ENCODE measurements at regions not wholly inside any gene's neighbourhood (a gene's known extent, or its start where the extent isn't known, plus 50 kb on each side); places are given as distances from the start of the nearest gene placed in this dataset.

DNA sequence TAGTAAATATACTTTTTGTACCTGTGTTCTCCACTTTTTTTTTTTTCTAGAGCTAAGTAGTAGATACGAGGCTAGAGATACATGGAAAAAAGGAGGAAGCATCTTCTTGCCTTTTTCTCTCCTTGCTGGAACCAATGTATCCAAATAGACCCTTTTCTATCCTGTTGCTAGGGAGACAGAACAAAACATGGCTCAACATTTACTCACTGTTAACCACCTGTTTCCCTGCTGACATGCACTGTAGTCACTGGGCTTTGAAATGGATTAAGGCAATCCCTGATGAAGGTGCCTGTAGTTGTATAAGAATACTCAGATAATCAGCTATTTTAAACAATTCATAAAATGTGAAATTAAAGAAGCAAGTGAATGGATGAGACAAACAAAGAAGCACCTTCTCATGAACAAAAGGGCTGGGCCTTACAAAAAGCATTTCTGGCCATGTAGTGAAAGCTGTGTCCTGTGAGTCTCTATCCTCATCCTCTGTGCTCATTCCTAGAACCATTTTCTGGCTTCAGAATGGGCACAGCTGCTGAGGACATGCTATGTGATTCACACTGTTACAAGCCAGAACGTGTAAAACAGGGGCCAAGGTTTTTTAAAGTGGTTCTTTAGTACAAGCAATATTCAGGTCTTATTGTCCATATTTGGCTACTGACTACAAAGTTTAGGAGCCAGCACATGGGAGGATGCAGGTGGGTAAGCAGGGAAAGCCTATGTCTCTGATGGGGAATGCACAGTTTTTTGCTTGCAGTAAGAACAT is 100.4 kb upstream of the NDN start:
- POLR2A ChIA-PET = no interaction called here

More for the DNA sequence above, 100.4 kb upstream of the NDN start:
- no peaks in the 10 kb centered on the region for H3K36me3 ChIP-seq (ENCODE audit: control insufficient read depth in 1 of 2, insufficient read depth in 2 of 2, low read length in 2 of 2)
- H4K20me1 ChIP-seq (ENCODE audit: insufficient read depth) = no peaks in the 10 kb centered on the region
- TF ChIP-seq CBX3 (IDR thresholded peaks at IDR 0.05; ENCODE audit: low read depth) (no peak), RAD21 (IDR thresholded peaks at IDR 0.05; ENCODE audit: low read depth) (no peak), SRF (IDR thresholded peaks at IDR 0.05; ENCODE audit: low read depth) (no peak), JUND (IDR thresholded peaks at IDR 0.05) (no peak), YY1 (IDR thresholded peaks at IDR 0.05; ENCODE audit: extremely low read depth, insufficient replicate concordance, low read depth, low read length) (no peak), SP1 (IDR thresholded peaks at IDR 0.05; ENCODE audit: low read depth) (no peak), ZNF274 (IDR thresholded peaks at IDR 0.05; ENCODE audit: low read depth, low read length) (no peak), POLR2A (IDR thresholded peaks at IDR 0.05; ENCODE audit: borderline replicate concordance, extremely low read depth, insufficient read depth, insufficient read length) (no peak), ELF1 (IDR thresholded peaks at IDR 0.05; ENCODE audit: borderline replicate concordance, low read depth) (no peak), ZFX (IDR thresholded peaks at IDR 0.05) (no peak), CEBPB (IDR thresholded peaks at IDR 0.05; ENCODE audit: low read depth) (no peak), SIN3A (IDR thresholded peaks at IDR 0.05; ENCODE audit: low read depth) (no peak), POLR2AphosphoS5 (IDR thresholded peaks at IDR 0.05; ENCODE audit: low read depth, low read length) (no peak), FOSL1 (IDR thresholded peaks at IDR 0.05; ENCODE audit: low read depth) (no peak), EGR1 (IDR thresholded peaks at IDR 0.05; ENCODE audit: low read depth) (no peak), EZH2 (IDR thresholded peaks at IDR 0.05) (no peak)
- TF ChIP-seq, protein P1, sequence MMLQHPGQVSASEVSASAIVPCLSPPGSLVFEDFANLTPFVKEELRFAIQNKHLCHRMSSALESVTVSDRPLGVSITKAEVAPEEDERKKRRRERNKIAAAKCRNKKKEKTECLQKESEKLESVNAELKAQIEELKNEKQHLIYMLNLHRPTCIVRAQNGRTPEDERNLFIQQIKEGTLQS (IDR thresholded peaks at IDR 0.05) = no peak
- TF ChIP-seq, protein P2, sequence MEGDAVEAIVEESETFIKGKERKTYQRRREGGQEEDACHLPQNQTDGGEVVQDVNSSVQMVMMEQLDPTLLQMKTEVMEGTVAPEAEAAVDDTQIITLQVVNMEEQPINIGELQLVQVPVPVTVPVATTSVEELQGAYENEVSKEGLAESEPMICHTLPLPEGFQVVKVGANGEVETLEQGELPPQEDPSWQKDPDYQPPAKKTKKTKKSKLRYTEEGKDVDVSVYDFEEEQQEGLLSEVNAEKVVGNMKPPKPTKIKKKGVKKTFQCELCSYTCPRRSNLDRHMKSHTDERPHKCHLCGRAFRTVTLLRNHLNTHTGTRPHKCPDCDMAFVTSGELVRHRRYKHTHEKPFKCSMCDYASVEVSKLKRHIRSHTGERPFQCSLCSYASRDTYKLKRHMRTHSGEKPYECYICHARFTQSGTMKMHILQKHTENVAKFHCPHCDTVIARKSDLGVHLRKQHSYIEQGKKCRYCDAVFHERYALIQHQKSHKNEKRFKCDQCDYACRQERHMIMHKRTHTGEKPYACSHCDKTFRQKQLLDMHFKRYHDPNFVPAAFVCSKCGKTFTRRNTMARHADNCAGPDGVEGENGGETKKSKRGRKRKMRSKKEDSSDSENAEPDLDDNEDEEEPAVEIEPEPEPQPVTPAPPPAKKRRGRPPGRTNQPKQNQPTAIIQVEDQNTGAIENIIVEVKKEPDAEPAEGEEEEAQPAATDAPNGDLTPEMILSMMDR (IDR thresholded peaks at IDR 0.05 in 2 of 3, conservative IDR thresholded peaks at IDR 0.05 in 1 of 3; ENCODE audit: borderline replicate concordance in 1 of 3, insufficient read depth in 1 of 3, low read depth in 2 of 3, low read length in 2 of 3) = no peak
- TF ChIP-seq, protein P3, sequence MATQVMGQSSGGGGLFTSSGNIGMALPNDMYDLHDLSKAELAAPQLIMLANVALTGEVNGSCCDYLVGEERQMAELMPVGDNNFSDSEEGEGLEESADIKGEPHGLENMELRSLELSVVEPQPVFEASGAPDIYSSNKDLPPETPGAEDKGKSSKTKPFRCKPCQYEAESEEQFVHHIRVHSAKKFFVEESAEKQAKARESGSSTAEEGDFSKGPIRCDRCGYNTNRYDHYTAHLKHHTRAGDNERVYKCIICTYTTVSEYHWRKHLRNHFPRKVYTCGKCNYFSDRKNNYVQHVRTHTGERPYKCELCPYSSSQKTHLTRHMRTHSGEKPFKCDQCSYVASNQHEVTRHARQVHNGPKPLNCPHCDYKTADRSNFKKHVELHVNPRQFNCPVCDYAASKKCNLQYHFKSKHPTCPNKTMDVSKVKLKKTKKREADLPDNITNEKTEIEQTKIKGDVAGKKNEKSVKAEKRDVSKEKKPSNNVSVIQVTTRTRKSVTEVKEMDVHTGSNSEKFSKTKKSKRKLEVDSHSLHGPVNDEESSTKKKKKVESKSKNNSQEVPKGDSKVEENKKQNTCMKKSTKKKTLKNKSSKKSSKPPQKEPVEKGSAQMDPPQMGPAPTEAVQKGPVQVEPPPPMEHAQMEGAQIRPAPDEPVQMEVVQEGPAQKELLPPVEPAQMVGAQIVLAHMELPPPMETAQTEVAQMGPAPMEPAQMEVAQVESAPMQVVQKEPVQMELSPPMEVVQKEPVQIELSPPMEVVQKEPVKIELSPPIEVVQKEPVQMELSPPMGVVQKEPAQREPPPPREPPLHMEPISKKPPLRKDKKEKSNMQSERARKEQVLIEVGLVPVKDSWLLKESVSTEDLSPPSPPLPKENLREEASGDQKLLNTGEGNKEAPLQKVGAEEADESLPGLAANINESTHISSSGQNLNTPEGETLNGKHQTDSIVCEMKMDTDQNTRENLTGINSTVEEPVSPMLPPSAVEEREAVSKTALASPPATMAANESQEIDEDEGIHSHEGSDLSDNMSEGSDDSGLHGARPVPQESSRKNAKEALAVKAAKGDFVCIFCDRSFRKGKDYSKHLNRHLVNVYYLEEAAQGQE (IDR thresholded peaks at IDR 0.05; ENCODE audit: low read depth) = no peak
- TF ChIP-seq, protein P4, sequence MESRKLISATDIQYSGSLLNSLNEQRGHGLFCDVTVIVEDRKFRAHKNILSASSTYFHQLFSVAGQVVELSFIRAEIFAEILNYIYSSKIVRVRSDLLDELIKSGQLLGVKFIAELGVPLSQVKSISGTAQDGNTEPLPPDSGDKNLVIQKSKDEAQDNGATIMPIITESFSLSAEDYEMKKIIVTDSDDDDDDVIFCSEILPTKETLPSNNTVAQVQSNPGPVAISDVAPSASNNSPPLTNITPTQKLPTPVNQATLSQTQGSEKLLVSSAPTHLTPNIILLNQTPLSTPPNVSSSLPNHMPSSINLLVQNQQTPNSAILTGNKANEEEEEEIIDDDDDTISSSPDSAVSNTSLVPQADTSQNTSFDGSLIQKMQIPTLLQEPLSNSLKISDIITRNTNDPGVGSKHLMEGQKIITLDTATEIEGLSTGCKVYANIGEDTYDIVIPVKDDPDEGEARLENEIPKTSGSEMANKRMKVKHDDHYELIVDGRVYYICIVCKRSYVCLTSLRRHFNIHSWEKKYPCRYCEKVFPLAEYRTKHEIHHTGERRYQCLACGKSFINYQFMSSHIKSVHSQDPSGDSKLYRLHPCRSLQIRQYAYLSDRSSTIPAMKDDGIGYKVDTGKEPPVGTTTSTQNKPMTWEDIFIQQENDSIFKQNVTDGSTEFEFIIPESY (IDR thresholded peaks at IDR 0.05; ENCODE audit: extremely low read depth, insufficient replicate concordance, low read length) = no peak
- H3K27ac ChIP-seq (ENCODE audit: low read depth, low read length) = no peak overlapping the region
- ChIA-PET CTCF (no interaction called here), RAD21 (ENCODE audit: low non-redundant PET in 1 of 2, low total read pairs in 2 of 2, uncharacterized antibody in 2 of 2, unreplicated experiment in 2 of 2) (no interaction called here)
- H3K4me3 ChIP-seq (replicated peaks in 1 of 2; ENCODE audit: low read depth in 1 of 2, low read length in 2 of 2) = no peak overlapping the region
- no peak overlapping the region for H3K4me2 ChIP-seq (ENCODE audit: low read length)
- H3K4me1 ChIP-seq (ENCODE audit: control insufficient read depth in 1 of 2, insufficient read depth in 2 of 2, low read length in 2 of 2) = no peaks in the 10 kb centered on the region
- H3K9me2 ChIP-seq (ENCODE audit: insufficient read depth) = no peaks in the 10 kb centered on the region
- H3K9me3 ChIP-seq (ENCODE audit: control insufficient read depth in 1 of 2, insufficient read depth in 1 of 2, low read depth in 1 of 2, low read length in 2 of 2) = peaks cover 9 to 31% of the 10 kb centered on the region in 2 experiments; a peak in 3 of 4 replicates
- intact Hi-C loops (cut with micrococcal nuclease) = no loop called here
- no peaks in the 10 kb centered on the region for H3K79me2 ChIP-seq (ENCODE audit: insufficient read depth, low read length)
- DNase-seq (ENCODE audit: low read depth, low spot score) (no peak), ATAC-seq (no peak)
- no peak overlapping the region for H3K9ac ChIP-seq (ENCODE audit: low read length)
- no peaks in the 10 kb centered on the region for H3K27me3 ChIP-seq (ENCODE audit: insufficient read depth, low read length)
- no TSS peak for BruUV-seq (replicated peaks)
- no peak overlapping the region for H2AFZ ChIP-seq (ENCODE audit: low read depth, low read length, poor library complexity, severe bottlenecking)

All from HCT116 (cell line).